H1 (cell line): ENCODE measurements at regions not wholly inside any gene's neighbourhood (a gene's known extent, or its start where the extent isn't known, plus 50 kb on each side); places are given as distances from the start of the nearest gene placed in this dataset.

ENCODE experiments used
- CTCF ChIA-PET: fragments of 300-600 bp; sonication (Branson Sonifier 250); formaldehyde crosslinking; loops from one replicate; lab custom pipeline; 2021; ENCODE audit not compliant: partially characterized antibody; lab: Charles Lee
- POLR2A ChIA-PET: fragments of 300-600 bp; sonication (Branson Sonifier 250); formaldehyde crosslinking; loops from one replicate; lab custom pipeline; 2021; ENCODE audit warnings: inconsistent platforms; ENCODE audit not compliant: partially characterized antibody; lab: Charles Lee
- DNase-seq, 2 experiments: peaks; one replicate each; pipeline versions ENCODE4 v3.0.0 to v3.0.0-alpha.2; 2010 to 2022; ENCODE audit warnings: low spot score in 2 of 2, low read depth in 1 of 2, mixed read lengths in 1 of 2
- FAIRE-seq: peaks from 2 replicates; lab custom pipeline; 2011; peaks lifted over from hg19 to GRCh38; lab: Jason Lieb, UNC
- H2AFZ ChIP-seq: 2 replicates; pipeline ENCODE4 v1.8.1; 2012; ENCODE audit warnings: low read length, inconsistent platforms
- H2AK5ac ChIP-seq: 2 replicates; pipeline ENCODE4 v1.6.1; 2013; ENCODE audit warnings: low read depth, low read length
- H2BK120ac ChIP-seq: replicated peaks from 2 replicates; pipeline ENCODE3; 2013; ENCODE audit warnings: low read depth, low read length, inconsistent platforms
- H2BK12ac ChIP-seq: 2 replicates; pipeline ENCODE4 v1.6.1; 2013; ENCODE audit warnings: low read depth, low read length
- H2BK15ac ChIP-seq: 2 replicates; pipeline ENCODE4 v1.6.1; 2013; ENCODE audit warnings: low read length
- H2BK20ac ChIP-seq: 2 replicates; pipeline ENCODE4 v1.6.1; 2013; ENCODE audit warnings: low read length
- H2BK5ac ChIP-seq: 2 replicates; pipeline ENCODE4 v1.6.1; 2013; ENCODE audit warnings: low read depth, low read length
- H3K14ac ChIP-seq: 2 replicates; pipeline ENCODE4 v1.6.1; 2013; ENCODE audit warnings: inconsistent platforms; ENCODE audit not compliant: insufficient read length
- H3K18ac ChIP-seq: 2 replicates; pipeline ENCODE4 v1.6.1; 2013; ENCODE audit warnings: low read length; ENCODE audit errors: extremely low read depth
- H3K23ac ChIP-seq: 2 replicates; pipeline ENCODE4 v1.6.1; 2013; ENCODE audit warnings: inconsistent platforms; ENCODE audit not compliant: insufficient read length
- H3K23me2 ChIP-seq: 2 replicates; pipeline ENCODE4 v1.6.1; 2013; ENCODE audit warnings: low read depth, low read length
- H3K27ac ChIP-seq: 2 replicates; pipeline ENCODE4 v1.6.1; 2011; ENCODE audit warnings: low read depth, low read length, inconsistent platforms
- H3K27me3 ChIP-seq, 4 experiments: replicated peaks in 1 of 4; 1 replicate in 1 of 4; 2 replicates in 3 of 4; pipeline versions ENCODE4 v1.6.1 to v1.8.1; 2011 to 2013; ENCODE audit warnings: low read length in 3 of 4, mild to moderate bottlenecking in 3 of 4, inconsistent platforms in 2 of 4, mixed read lengths in 2 of 4, moderate library complexity in 1 of 4; ENCODE audit not compliant: control insufficient read depth in 3 of 4, insufficient read depth in 3 of 4; ENCODE audit errors: extremely low read depth in 1 of 4
- H3K36me3 ChIP-seq, 4 experiments: 2 replicates each; pipeline versions ENCODE4 v1.6.1 to v1.8.1; 2011 to 2013; ENCODE audit warnings: mild to moderate bottlenecking in 4 of 4, low read length in 3 of 4, moderate library complexity in 2 of 4, control low read depth in 1 of 4, inconsistent platforms in 1 of 4; ENCODE audit not compliant: insufficient read depth in 4 of 4, control insufficient read depth in 2 of 4
- H3K4ac ChIP-seq: replicated peaks from 2 replicates; pipeline ENCODE3; 2013; ENCODE audit warnings: low read length, low read depth, mixed read lengths, inconsistent platforms; ENCODE audit not compliant: insufficient read length
- H3K4me1 ChIP-seq, 4 experiments: replicated peaks in 1 of 4; 1 replicate in 1 of 4; 2 replicates in 3 of 4; pipeline versions ENCODE4 v1.6.1 to v1.8.1; 2011 to 2013; ENCODE audit warnings: low read length in 3 of 4, inconsistent platforms in 2 of 4, mixed read lengths in 1 of 4; ENCODE audit not compliant: insufficient read depth in 4 of 4, control insufficient read depth in 3 of 4
- H3K4me2 ChIP-seq, 2 experiments: 2 replicates each; pipeline versions ENCODE4 v1.6.1 to v1.8.1; 2011 to 2013; ENCODE audit warnings: low read depth in 2 of 2, low read length in 2 of 2, control low read depth in 1 of 2, inconsistent platforms in 1 of 2, mild to moderate bottlenecking in 1 of 2; ENCODE audit not compliant: insufficient read depth in 1 of 2
- H3K4me3 ChIP-seq, 4 experiments: fragments of 200-600, 300-600 bp in 1 of 4; sonication (generic), shearing (Covaris generic), sonication (Bioruptor Twin) in 1 of 4; 2 replicates each; pipeline versions ENCODE4 v1.5.1 to v1.8.1; 2011 to 2016; ENCODE audit warnings: low read length in 4 of 4, low read depth in 3 of 4, control low read depth in 2 of 4, inconsistent platforms in 2 of 4, mild to moderate bottlenecking in 2 of 4, mixed read lengths in 1 of 4, moderate library complexity in 1 of 4; ENCODE audit not compliant: insufficient read depth in 2 of 4; ENCODE audit errors: extremely low read depth in 1 of 4
- H3K56ac ChIP-seq: replicated peaks from 2 replicates; pipeline ENCODE3; 2013; ENCODE audit warnings: low read depth, mild to moderate bottlenecking, mixed read lengths, low read length, inconsistent platforms; ENCODE audit not compliant: insufficient read length
- H3K79me1 ChIP-seq: 2 replicates; pipeline ENCODE4 v1.6.1; 2013; ENCODE audit warnings: low read depth, low read length, control low read depth
- H3K79me2 ChIP-seq, 2 experiments: 2 replicates each; pipeline versions ENCODE4 v1.6.1 to v1.8.1; 2012 to 2013; ENCODE audit warnings: low read length in 2 of 2, mild to moderate bottlenecking in 2 of 2, inconsistent platforms in 1 of 2; ENCODE audit not compliant: insufficient read depth in 2 of 2, control insufficient read depth in 1 of 2
- H3K9ac ChIP-seq, 4 experiments: replicated peaks in 1 of 4; 1 replicate in 1 of 4; 2 replicates in 3 of 4; pipeline versions ENCODE4 v1.6.1 to v1.8.1; 2011 to 2013; ENCODE audit warnings: low read depth in 3 of 4, low read length in 3 of 4, control low read depth in 2 of 4, mild to moderate bottlenecking in 2 of 4, moderate library complexity in 2 of 4, inconsistent platforms in 1 of 4; ENCODE audit errors: extremely low read depth in 1 of 4
- H3K9me3 ChIP-seq, 2 experiments: 2 replicates each; pipeline versions ENCODE4 v1.6.1 to v1.8.1; 2012 to 2013; ENCODE audit warnings: mild to moderate bottlenecking in 2 of 2, moderate library complexity in 2 of 2, control low read depth in 1 of 2, inconsistent platforms in 1 of 2, low read depth in 1 of 2, low read length in 1 of 2, mixed read lengths in 1 of 2; ENCODE audit not compliant: insufficient read depth in 2 of 2
- H4K20me1 ChIP-seq, 2 experiments: replicated peaks in 1 of 2; 2 replicates each; pipeline versions ENCODE3 to v1.8.1; 2011 to 2013; ENCODE audit warnings: inconsistent platforms in 2 of 2, low read length in 2 of 2, mild to moderate bottlenecking in 1 of 2; ENCODE audit not compliant: insufficient read depth in 2 of 2, control insufficient read depth in 1 of 2
- H4K5ac ChIP-seq: 2 replicates; pipeline ENCODE4 v1.6.1; 2013; ENCODE audit warnings: low read length, low read depth, mixed read lengths, inconsistent platforms; ENCODE audit not compliant: insufficient read length
- H4K8ac ChIP-seq: 2 replicates; pipeline ENCODE4 v1.8.0; 2013; ENCODE audit warnings: mild to moderate bottlenecking, moderate library complexity, low read length, inconsistent platforms; ENCODE audit not compliant: insufficient read depth; ENCODE audit errors: extremely low read depth
- H4K91ac ChIP-seq: replicated peaks from 2 replicates; pipeline ENCODE3; 2013; ENCODE audit warnings: low read length, mixed read lengths, inconsistent platforms; ENCODE audit not compliant: insufficient read length
- ASH2L ChIP-seq: fragments of 200-600, 300-600 bp; sonication (generic); IDR thresholded peaks from one replicate; pipeline ENCODE4 v1.7.1; 2017; ENCODE audit warnings: low read length
- ATF3 ChIP-seq: IDR thresholded peaks from 2 replicates; pipeline ENCODE4 v1.6.1; 2011; ENCODE audit warnings: low read depth, mild to moderate bottlenecking, low read length; ENCODE audit not compliant: insufficient read depth
- CBX5 ChIP-seq: fragments of 300-800, 300-1000 bp; sonication (generic); IDR thresholded peaks from 2 replicates; pipeline ENCODE4 v1.7.1; 2016; ENCODE audit warnings: antibody characterized with exemption, low read length, low read depth
- CHD1 ChIP-seq: IDR thresholded peaks from 2 replicates; pipeline ENCODE4 v1.6.1; 2012; ENCODE audit warnings: low read depth, low read length, improper control_type of control experiment
- EZH2 ChIP-seq: fragments of 200-600 bp; sonication (generic); IDR thresholded peaks from 2 replicates; pipeline ENCODE4 v1.7.1; 2012; ENCODE audit warnings: low read depth, mild to moderate bottlenecking, moderate library complexity, low read length, inconsistent platforms; ENCODE audit not compliant: severe bottlenecking
- FOSL1 ChIP-seq: IDR thresholded peaks from 2 replicates; pipeline ENCODE4 v1.6.1; 2011; ENCODE audit warnings: mild to moderate bottlenecking, low read depth, low read length, moderate library complexity; ENCODE audit not compliant: insufficient read depth
- GABPA ChIP-seq: IDR thresholded peaks from 2 replicates; pipeline ENCODE4 v1.6.1; 2011; ENCODE audit warnings: mild to moderate bottlenecking, low read length, moderate library complexity, borderline replicate concordance; ENCODE audit not compliant: insufficient read depth
- GTF2F1 ChIP-seq: IDR thresholded peaks from 2 replicates; pipeline ENCODE4 v1.6.1; 2012; ENCODE audit warnings: low read depth, low read length, improper control_type of control experiment, borderline replicate concordance
- KDM5A ChIP-seq: fragments of 200-600 bp; IDR thresholded peaks from 2 replicates; pipeline ENCODE4 v1.7.1; 2012; ENCODE audit warnings: mild to moderate bottlenecking, low read length, inconsistent platforms, mixed read lengths
- POU5F1 ChIP-seq: IDR thresholded peaks from 2 replicates; pipeline ENCODE4 v1.6.1; 2011; ENCODE audit warnings: low read depth, mild to moderate bottlenecking, low read length, moderate library complexity
- RAD21 ChIP-seq, 2 experiments: IDR thresholded peaks in 1 of 2; conservative IDR thresholded peaks in 1 of 2; 2 replicates each; pipeline ENCODE4 v1.6.1; 2011; ENCODE audit warnings: low read depth in 2 of 2, low read length in 2 of 2, improper control_type of control experiment in 1 of 2, inconsistent platforms in 1 of 2, mild to moderate bottlenecking in 1 of 2, moderate library complexity in 1 of 2
- RFX5 ChIP-seq: IDR thresholded peaks from 2 replicates; pipeline ENCODE4 v1.6.1; 2011; ENCODE audit warnings: low read depth, low read length, improper control_type of control experiment, borderline replicate concordance
- SIRT6 ChIP-seq: IDR thresholded peaks from one replicate; pipeline ENCODE4 v1.7.1; 2012; ENCODE audit warnings: low read length, inconsistent platforms
- SP4 ChIP-seq: IDR thresholded peaks from 2 replicates; pipeline ENCODE4 v1.6.1; 2012; ENCODE audit warnings: low read length, inconsistent platforms
- WGBS, 2 experiments: shearing (Covaris generic) in 1 of 2; methylation state at CpG; one replicate each; pipeline versions ENCODE4 v1.1.6 to v1.1.7; 2013 to 2015; ENCODE audit warnings: low lambda C conversion rate in 2 of 2, mixed read lengths in 2 of 2, inconsistent platforms in 1 of 2, low coverage in 1 of 2, missing lambda C conversion rate in 1 of 2; ENCODE audit not compliant: insufficient replicate concordance in 2 of 2, insufficient coverage in 1 of 2, insufficient read length in 1 of 2; ENCODE audit errors: extremely low coverage in 1 of 2, missing lambda C conversion rate in 1 of 2; 5-methylcytosine and 5-hydroxymethylcytosine counted together

GRCh38 chr2:237222178-237222577 lies 136.5 kb downstream of the COPS8 start:
- Histone ChIP-seq H3K4me3 (no peak overlapping the region), H2AK5ac (no peak overlapping the region), H3K79me2 (no peaks in the 10 kb centered on the region), H3K18ac (no peak overlapping the region), H2BK20ac (no peak overlapping the region), H2BK120ac (no peak overlapping the region), H3K56ac (no peak overlapping the region), H2BK15ac (no peak overlapping the region), H4K20me1 (no peaks in the 10 kb centered on the region), H3K23me2 (no peaks in the 10 kb centered on the region), H3K9ac (no peak overlapping the region), H4K91ac (no peak overlapping the region), H3K4me2 (no peak overlapping the region), H3K14ac (no peak overlapping the region), H2BK5ac (no peak overlapping the region), H3K23ac (no peak overlapping the region), H3K9me3 (no peaks in the 10 kb centered on the region), H3K4me1 (peaks cover 6 to 9% (median 8%) of the 10 kb centered on the region in 4 experiments), H3K36me3 (no peaks in the 10 kb centered on the region), H4K8ac (no peak overlapping the region), H3K27ac (no peak overlapping the region), H2AFZ (no peak overlapping the region), H2BK12ac (no peak overlapping the region), H3K79me1 (no peaks in the 10 kb centered on the region), H3K27me3 (no peaks in the 10 kb centered on the region; a peak in 1 of 7 replicates), H4K5ac (no peak overlapping the region), H3K4ac (no peak overlapping the region)
- DNase-seq: no peak
- TF ChIP-seq SIRT6: no peak
- TF ChIP-seq KDM5A: no peak
- TF ChIP-seq FOSL1: no peak
- no peak for TF ChIP-seq SP4
- TF ChIP-seq CBX5: no peak
- TF ChIP-seq GABPA: no peak
- no peak for TF ChIP-seq POU5F1
- no peak for TF ChIP-seq RFX5
- no peak for TF ChIP-seq ASH2L
- no peak for TF ChIP-seq CHD1
- TF ChIP-seq RAD21 (IDR thresholded peaks at IDR 0.05 in 1 of 2, conservative IDR thresholded peaks at IDR 0.05 in 1 of 2; ENCODE audit: low read depth in 2 of 2, low read length in 2 of 2): no peak
- TF ChIP-seq EZH2: no peak
- no peak for TF ChIP-seq ATF3
- no peak for TF ChIP-seq GTF2F1
- CTCF ChIA-PET: interaction anchor here (0.6 to 1.5 kb wide), 2 partner anchors 17 to 90 kb away, joined by 3 read pairs; no protein-coding TSS in a partner anchor
- POLR2A ChIA-PET: no interaction called here
- 68% methylated on average over 9 of the region's 9 CpGs; no CpG with 5 or more reads in 1 of the 2 experiments for WGBS, 2 experiments
- no peak for FAIRE-seq
